Mesodermal cell (in vitro differentiated cells): ENCODE measurements at regions not wholly inside any gene's neighbourhood (a gene's known extent, or its start where the extent isn't known, plus 50 kb on each side); places are given as distances from the start of the nearest gene placed in this dataset.

Source experiments
- H3K27ac ChIP-seq: 2 replicates; pipeline ENCODE4 v1.7.0; 2013; ENCODE audit warnings: mild to moderate bottlenecking, low read depth, low read length, moderate library complexity; ENCODE audit not compliant: severe bottlenecking
- H3K36me3 ChIP-seq: 2 replicates; pipeline ENCODE4 v1.7.1; 2013; ENCODE audit warnings: mild to moderate bottlenecking, low read length, moderate library complexity; ENCODE audit not compliant: control insufficient read depth, insufficient read depth
- H3K4me1 ChIP-seq: one replicate; pipeline ENCODE4 v1.7.1; 2013; ENCODE audit warnings: mild to moderate bottlenecking, low read length; ENCODE audit not compliant: insufficient read depth, control insufficient read depth, poor library complexity, severe bottlenecking
- H3K4me3 ChIP-seq: 2 replicates; pipeline ENCODE4 v1.7.0; 2013; ENCODE audit warnings: low read length, control low read depth, mild to moderate bottlenecking; ENCODE audit not compliant: insufficient read depth, poor library complexity, severe bottlenecking; ENCODE audit errors: extremely low read depth
- H3K9me3 ChIP-seq: 2 replicates; pipeline ENCODE4 v1.7.1; 2013; ENCODE audit warnings: mild to moderate bottlenecking, low read length, moderate library complexity; ENCODE audit not compliant: control insufficient read depth
- WGBS, 2 experiments: methylation state at CpG; one replicate each; pipeline ENCODE4 v1.1.5; 2013; ENCODE audit warnings: missing lambda C conversion rate in 2 of 2; ENCODE audit not compliant: insufficient coverage in 2 of 2; 5-methylcytosine and 5-hydroxymethylcytosine counted together

DNA sequence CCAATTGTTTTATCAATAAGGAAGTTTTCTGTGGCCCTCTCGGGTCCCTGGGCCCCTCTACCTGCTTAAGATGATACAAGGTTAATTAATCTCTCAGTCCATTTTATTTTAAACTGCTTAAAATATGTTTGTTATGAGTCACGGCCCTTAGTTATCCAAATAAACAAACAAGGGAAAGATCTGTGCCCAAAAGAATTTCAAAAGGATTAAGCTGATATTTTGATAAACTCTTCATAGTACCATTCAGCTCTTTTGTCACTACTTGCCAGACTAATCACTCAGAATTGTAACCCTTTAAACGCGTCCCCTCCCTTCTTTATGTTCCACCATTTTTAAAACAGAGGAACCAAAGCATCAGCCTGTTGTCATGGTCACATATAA is 144.7 kb upstream of the STK17B start:
- H3K4me1 ChIP-seq = peaks cover 21% of the 10 kb centered on the region
- WGBS, 2 experiments = no CpG with 5 or more reads among the region's 4 CpGs
- no peak overlapping the region for H3K4me3 ChIP-seq
- no peaks in the 10 kb centered on the region for H3K9me3 ChIP-seq
- H3K36me3 ChIP-seq = peaks cover 62% of the 10 kb centered on the region
- H3K27ac ChIP-seq = peak overlapping the region; percentile 52

GRCh38 chr2:196318517-196319377 is 147.4 kb upstream of the STK17B start:
- WGBS, 2 experiments = 91 to 96% methylated on average over 20 to 24 of the region's 24 CpGs
- Histone ChIP-seq H3K36me3 (peaks cover 49% of the 10 kb centered on the region), H3K9me3 (no peaks in the 10 kb centered on the region), H3K4me3 (no peak overlapping the region), H3K4me1 (peaks cover 25% of the 10 kb centered on the region), H3K27ac (no peak overlapping the region)

DNA sequence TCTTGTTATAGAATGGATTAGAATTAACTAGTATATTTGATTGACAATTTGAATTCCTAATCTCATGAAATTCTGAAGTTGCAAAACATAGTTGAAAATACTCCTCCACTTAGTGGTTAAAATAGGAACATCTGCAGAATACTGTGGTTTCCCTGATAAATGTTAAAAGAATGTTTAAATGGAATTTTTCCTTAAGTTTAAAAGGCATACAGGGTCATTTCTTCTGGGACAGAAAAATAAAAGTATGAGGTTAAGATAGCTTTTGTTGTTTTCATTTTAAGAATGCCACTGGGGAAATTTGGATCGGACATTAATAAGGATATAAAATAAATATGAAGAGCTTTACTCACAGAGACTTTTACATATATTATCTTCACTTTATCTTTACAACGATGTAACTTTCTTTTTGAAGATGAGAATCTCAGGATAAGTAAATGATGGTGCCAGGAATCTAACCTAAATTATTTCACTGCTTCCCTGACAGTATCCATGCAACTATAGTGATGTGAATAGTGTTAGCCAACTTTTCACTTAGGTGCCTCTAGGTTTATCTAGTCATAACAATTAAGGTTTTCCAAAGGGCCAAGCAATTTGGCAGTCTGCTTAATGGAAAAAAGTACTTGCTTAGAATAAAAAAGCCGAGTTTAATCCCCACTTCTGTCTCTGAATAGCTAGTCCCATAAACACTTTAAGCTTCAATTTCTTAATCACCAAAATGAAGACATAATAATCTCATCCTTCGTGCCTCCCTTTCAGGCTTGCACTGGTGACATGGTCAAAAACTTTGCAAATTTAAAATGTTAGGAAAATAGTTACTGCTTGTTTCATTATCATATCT is 151.8 kb upstream of the STK17B start:
- Histone ChIP-seq H3K36me3 (peaks cover 18% of the 10 kb centered on the region), H3K4me1 (peaks cover 17% of the 10 kb centered on the region), H3K9me3 (no peaks in the 10 kb centered on the region), H3K4me3 (no peak overlapping the region), H3K27ac (no peak overlapping the region)
- 86% methylated on average over 1 of the region's 4 CpGs; no CpG with 5 or more reads in 1 of the 2 experiments for WGBS, 2 experiments

GRCh38 chr2:196324211-196324610 is 152.8 kb upstream of the STK17B start:
- Histone ChIP-seq H3K4me1 (peaks cover 17% of the 10 kb centered on the region), H3K9me3 (no peaks in the 10 kb centered on the region), H3K4me3 (no peak overlapping the region), H3K36me3 (peaks cover 7% of the 10 kb centered on the region), H3K27ac (no peak overlapping the region)
- WGBS, 2 experiments = no CpG with 5 or more reads among the region's 2 CpGs

- peaks cover 22% of the 10 kb centered on the region for H3K4me1 ChIP-seq
- H3K36me3 ChIP-seq = peaks cover 4% of the 10 kb centered on the region
- no peaks in the 10 kb centered on the region for H3K9me3 ChIP-seq
- no peak overlapping the region for H3K4me3 ChIP-seq
- no peak overlapping the region for H3K27ac ChIP-seq
- WGBS, 2 experiments = 67 to 100% methylated on average over 1 of the region's 3 CpGs
Observed at GRCh38 chr2:196328088-196328680, 156.8 kb upstream of the STK17B start.

- Histone ChIP-seq H3K4me1 (peaks cover 19% of the 10 kb centered on the region), H3K27ac (no peak overlapping the region), H3K4me3 (no peak overlapping the region), H3K9me3 (no peaks in the 10 kb centered on the region), H3K36me3 (peaks cover 12% of the 10 kb centered on the region)
- 75% methylated on average over 1 of the region's 2 CpGs; no CpG with 5 or more reads in 1 of the 2 experiments for WGBS, 2 experiments
Observed at GRCh38 chr2:196329959-196330358, 158.6 kb upstream of the STK17B start.

GRCh38 chr2:196330645-196331044 is 159.3 kb upstream of the STK17B start:
- peaks cover 12% of the 10 kb centered on the region for H3K36me3 ChIP-seq
- WGBS, 2 experiments = 86 to 100% methylated on average over 1 to 3 of the region's 4 CpGs
- no peak overlapping the region for H3K4me3 ChIP-seq
- no peak overlapping the region for H3K27ac ChIP-seq
- H3K9me3 ChIP-seq = no peaks in the 10 kb centered on the region
- peaks cover 19% of the 10 kb centered on the region for H3K4me1 ChIP-seq

DNA sequence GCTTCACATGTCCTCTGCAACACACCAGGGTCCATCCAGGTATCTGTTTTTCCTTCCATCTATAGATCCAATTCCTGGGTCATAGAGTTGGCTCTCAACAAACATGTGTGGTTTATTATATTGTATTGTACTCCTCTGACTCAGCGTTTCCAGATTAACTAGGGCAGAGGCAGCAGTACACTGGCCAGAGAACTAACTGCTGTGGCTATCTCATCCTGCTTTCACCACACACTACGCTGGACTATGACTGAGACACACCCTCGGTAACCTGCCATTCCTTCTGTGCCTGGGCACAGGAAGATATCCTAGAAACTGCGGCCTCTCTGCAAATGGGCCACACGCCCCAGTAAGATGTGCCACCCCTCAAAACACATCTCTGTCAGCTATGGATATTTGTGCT is 159.8 kb upstream of the STK17B start:
- Histone ChIP-seq H3K4me1 (peaks cover 24% of the 10 kb centered on the region), H3K36me3 (peaks cover 12% of the 10 kb centered on the region), H3K27ac (no peak overlapping the region), H3K4me3 (no peak overlapping the region), H3K9me3 (no peaks in the 10 kb centered on the region)
- 50 to 100% methylated on average over 2 to 3 of the region's 5 CpGs for WGBS, 2 experiments

DNA sequence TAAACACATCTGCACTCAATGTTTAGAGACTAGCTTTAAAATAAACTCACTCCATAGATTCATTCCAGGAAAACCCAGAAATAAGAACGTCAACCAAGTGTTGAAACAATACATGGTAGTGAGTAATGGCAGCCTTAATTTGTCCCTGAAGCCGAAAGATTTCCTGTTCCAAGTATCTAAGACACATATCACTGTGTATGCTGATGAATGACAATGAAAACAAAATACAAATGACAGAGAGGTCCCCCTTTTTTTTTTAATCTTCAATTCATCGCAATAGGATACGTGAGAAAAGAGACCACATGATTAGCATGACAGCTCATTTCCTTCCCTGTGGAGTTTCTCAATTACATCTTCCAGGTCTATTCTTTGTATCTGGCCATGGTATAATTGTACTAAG is 160.5 kb upstream of the STK17B start:
- Histone ChIP-seq H3K9me3 (no peaks in the 10 kb centered on the region), H3K27ac (no peak overlapping the region), H3K36me3 (peaks cover 12% of the 10 kb centered on the region), H3K4me1 (peaks cover 31% of the 10 kb centered on the region), H3K4me3 (no peak overlapping the region)
- 50% methylated on average over 2 of the region's 4 CpGs; no CpG with 5 or more reads in 1 of the 2 experiments for WGBS, 2 experiments

GRCh38 chr2:196333397-196333796 is 162.0 kb upstream of the STK17B start:
- no peak overlapping the region for H3K27ac ChIP-seq

More at GRCh38 chr2:196333397-196333796, 162.0 kb upstream of the STK17B start:
- Histone ChIP-seq H3K4me1 (peaks cover 33% of the 10 kb centered on the region), H3K4me3 (no peak overlapping the region), H3K36me3 (peaks cover 12% of the 10 kb centered on the region), H3K9me3 (no peaks in the 10 kb centered on the region)
